GM12892 (cell line): ENCODE measurements at regions not wholly inside any gene's neighbourhood (a gene's known extent, or its start where the extent isn't known, plus 50 kb on each side); places are given as distances from the start of the nearest gene placed in this dataset.
A peak's percentile ranks its signal among the peaks of the same experiment; 100 is the strongest.
"Not testable (repeated sequence)": the region's sequence is repeated elsewhere in the genome, so short reads cannot be mapped to it uniquely, and the experiment has no call there.

Experiments
- DNase-seq: peaks from one replicate; pipeline ENCODE4 v3.0.0; 2011; ENCODE audit not compliant: insufficient read length
- FAIRE-seq: peaks from 2 replicates; lab custom pipeline; 2011; peaks lifted over from hg19 to GRCh38; lab: Jason Lieb, UNC
- POLR2A ChIP-seq: IDR thresholded peaks from 2 replicates; pipeline ENCODE4 v1.6.1; 2011; ENCODE audit warnings: low read depth, low read length, control low read depth
- POLR2AphosphoS5 ChIP-seq: IDR thresholded peaks from 2 replicates; pipeline ENCODE4 v1.6.1; 2011; ENCODE audit warnings: low read depth, low read length, control low read depth
- TAF1 ChIP-seq: IDR thresholded peaks from 2 replicates; pipeline ENCODE4 v1.6.1; 2011; ENCODE audit warnings: low read depth, mild to moderate bottlenecking, control low read depth, low read length, borderline replicate concordance

DNA sequence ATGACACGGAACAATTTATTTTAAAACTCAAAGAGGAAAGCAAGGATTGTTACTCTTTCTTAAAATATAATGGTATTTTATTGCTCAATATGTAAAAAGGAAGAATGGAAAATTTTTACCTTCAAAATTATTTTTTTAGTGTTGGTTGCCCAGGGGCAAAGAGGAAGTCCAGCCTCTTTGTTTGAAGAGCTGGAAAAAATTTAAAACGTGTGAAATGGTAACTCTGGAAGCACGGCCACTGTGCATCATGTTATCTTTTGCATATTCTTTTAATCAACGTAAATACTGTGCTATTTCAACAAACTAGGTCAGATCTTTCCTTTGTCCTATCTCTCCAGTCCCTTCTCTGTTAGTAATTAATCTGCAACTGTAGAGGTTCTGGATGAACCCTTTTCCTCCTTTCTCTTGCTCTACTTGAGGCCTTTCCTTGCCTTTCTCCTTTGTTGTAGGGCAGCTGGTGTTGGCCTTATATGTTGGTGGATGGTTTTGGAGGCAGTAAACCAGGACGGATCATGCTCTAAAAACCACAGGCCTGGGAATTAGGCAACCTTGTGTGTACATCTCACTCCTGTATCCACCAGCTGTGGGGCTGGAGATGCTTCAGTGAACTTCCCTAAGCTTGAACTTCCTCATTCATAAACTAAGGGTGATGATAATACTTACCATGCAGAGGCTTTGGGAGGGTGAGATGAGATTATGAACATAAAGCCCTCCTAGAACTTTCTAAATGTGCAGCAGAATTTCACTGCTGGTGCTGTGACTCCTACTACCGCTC, 143.3 kb downstream of the PRL start:
- FAIRE-seq (no peak), DNase-seq (no peak)
- TF ChIP-seq POLR2A (no peak), POLR2AphosphoS5 (no peak), TAF1 (no peak)

DNA sequence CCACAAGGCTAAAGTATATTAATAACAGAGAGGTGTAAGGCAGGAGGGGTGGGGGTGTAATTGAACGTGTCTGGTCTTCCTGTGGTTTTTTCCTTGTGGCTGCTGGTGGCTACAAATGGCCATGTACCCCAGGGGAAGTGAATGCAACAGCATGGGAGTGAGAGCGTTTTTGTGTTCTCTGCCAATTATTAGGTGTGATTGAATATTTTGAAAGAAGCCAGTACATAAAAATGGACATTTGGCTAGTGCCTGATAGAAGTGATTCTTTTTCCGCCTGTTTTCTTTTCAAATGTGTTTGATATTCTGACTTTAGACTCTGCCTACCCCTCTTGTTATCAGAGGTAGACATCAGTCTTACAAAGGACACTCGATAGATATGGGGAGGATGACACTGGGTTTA, 141.3 kb downstream of the PRL start:
- no peak for TF ChIP-seq TAF1
- TF ChIP-seq POLR2AphosphoS5, result no peak
- TF ChIP-seq POLR2A, result no peak
- no peak for DNase-seq
- no peak for FAIRE-seq

DNA sequence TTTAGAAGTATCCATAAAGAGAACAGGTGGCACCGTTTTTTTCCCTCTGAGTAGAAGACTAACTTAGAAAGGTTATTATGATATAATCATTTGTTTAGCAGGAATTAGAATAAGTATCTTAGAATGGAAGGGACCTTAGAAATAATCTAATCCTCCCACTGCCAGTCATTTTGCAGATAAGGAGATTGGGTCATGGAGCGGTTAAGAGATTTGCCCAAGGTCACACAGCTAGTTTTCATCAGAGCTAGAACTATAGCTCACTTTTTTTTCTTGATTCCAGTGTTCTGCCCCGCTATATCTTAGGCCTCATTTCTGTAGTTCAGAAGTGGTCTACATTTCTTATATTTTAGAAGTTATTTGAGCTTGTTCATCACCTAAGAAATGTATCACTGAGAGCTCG, 139.6 kb downstream of the PRL start:
- FAIRE-seq, result no peak
- TF ChIP-seq TAF1 (no peak), POLR2AphosphoS5 (no peak), POLR2A (no peak)
- no peak for DNase-seq

DNA sequence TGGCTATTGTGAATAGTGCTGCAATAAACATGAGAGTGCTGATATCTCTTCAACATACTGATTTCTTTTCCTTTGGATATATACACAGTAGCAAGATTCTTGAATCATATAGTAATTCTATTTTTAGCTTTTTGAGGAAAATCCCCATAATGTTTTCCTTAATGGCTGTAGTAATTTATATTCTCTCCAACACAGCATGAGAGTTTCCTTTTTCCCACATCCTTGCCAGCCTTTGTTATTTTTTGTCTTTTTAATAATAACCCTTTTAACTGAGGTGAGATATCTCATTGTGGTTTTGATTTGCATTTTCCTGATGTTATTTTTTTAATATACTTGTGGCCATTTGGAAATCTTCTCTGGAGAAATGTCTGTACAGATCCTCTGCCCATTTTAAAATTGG, 132.6 kb downstream of the PRL start:
- DNase-seq, result no peak
- TF ChIP-seq POLR2A (no peak), TAF1 (no peak), POLR2AphosphoS5 (no peak)
- no peak for FAIRE-seq

DNA sequence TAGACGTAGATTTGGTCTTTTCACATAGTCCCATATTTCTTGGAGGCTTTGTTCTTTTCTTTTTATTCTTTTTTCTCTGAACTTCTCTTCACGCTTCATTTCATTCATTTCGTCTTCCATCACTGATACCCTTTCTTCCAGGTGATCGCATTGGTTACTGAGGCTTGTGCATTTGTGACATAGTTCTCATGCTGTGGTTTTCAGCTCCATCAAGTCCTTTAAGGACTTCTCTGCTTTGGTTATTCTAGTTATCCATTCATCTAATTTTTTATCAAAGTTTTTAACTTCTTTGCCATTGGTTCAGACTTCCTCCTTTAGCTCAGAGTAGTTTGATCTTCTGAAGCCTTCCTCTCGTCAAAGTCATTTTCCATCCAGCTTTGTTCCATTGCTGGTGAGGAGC, 125.8 kb downstream of the PRL start:
- not testable (repeated sequence) for FAIRE-seq, DNase-seq

DNA sequence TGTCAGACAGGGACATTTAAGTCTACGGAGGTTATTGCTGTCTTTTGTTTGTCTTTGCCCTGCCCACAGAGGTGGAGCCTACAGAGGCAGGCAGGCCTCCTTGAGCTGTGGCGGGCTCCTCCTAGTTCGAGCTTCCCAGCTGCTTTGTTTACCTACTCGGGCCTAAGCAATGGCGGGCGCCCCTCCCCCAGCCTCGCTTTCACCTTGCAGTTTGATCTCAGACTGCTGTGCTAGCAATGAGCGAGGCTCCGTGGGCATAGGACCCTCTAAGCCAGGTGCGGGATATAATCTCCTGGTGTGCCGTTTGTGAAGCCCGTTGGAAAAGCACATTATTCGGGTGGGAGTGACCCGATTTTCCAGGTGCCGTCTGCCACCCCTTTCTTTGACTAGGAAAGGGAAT, 125.0 kb downstream of the PRL start:
- FAIRE-seq, DNase-seq: not testable (repeated sequence)

DNA sequence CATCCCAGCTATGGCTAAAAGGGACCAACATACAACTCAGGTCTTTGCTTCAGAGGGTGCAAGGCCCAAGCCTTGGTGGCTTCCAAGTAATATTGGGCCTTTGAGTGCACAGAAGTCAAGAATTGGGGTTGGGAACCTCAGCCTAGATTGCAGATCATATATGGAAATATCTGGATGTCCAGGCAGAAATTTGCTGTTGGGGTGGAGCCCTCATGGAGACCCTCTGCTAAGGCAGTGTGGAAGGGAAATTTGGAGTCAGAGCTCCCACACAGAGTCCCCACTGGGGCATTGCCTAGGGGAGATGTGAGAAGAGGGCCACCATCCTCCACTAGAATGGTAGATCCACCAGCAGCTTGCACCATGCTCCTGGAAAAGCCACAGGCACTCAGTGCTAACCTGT, 123.5 kb downstream of the PRL start:
- TF ChIP-seq POLR2AphosphoS5, result no peak
- no peak for TF ChIP-seq TAF1
- no peak for TF ChIP-seq POLR2A
- FAIRE-seq (no peak), DNase-seq (no peak)

DNA sequence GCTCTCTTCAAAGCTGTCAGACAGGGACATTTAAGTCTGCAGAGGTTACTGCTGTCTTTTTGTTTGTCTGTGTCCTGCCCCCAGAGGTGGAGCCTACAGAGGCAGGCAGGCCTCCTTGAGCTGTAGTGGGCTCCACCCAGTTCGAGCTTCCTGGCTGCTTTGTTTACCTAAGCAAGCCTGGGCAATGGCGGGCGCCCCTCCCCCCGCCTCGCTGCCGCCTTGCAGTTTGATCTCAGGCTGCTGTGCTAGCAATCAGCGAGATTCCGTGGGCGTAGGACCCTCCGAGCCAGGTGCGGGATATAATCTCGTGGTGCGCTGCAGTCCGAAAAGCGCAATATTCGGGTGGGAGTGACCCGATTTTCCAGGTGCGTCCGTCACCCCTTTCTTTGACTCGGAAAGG, 116.6 kb downstream of the PRL start:
- FAIRE-seq, DNase-seq: not testable (repeated sequence)

DNA sequence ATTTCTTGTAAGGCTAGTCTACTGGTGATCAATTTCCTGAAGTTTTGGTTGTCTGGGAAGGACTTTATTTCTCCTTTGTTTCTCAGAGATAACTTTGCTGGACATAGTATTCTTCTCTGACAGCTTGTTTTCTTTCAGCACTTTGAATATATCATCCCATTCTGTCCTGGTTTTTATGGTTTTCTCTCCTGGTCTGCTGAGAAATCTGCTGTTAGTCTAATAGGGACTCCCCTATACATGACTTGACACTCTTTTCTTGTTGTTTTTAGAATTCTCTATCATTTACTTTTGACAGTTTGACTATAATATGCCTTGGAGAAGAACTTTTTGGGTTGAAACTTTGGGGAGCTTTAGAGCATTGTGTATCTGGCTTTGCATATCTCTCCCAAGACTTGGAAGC, 112.5 kb downstream of the PRL start:
- TF ChIP-seq POLR2AphosphoS5 (no peak), POLR2A (no peak), TAF1 (no peak)
- FAIRE-seq (no peak), DNase-seq (no peak)

DNA sequence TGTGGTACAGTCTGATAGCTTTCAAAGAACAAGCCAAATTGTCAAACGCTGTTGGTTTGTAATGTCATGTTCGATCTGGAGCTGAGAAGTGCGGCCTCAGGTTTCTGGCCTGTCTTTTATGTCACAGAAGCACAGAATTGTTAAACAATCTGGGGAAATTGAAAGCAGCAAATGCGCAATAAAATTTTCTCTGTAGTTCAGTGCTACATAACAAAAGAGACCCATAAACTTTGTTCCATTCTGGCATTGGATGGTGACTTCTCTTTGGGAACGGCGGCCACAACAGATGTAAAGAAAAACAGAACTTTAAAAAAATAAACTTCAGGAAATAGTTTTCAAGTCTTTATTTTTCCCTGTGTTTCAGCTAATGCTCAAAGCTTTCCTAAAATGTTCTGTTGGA, 106.9 kb downstream of the PRL start:
- TF ChIP-seq POLR2A, result no peak
- no peak for TF ChIP-seq TAF1
- TF ChIP-seq POLR2AphosphoS5, result no peak
- DNase-seq (no peak), FAIRE-seq (no peak)

DNA sequence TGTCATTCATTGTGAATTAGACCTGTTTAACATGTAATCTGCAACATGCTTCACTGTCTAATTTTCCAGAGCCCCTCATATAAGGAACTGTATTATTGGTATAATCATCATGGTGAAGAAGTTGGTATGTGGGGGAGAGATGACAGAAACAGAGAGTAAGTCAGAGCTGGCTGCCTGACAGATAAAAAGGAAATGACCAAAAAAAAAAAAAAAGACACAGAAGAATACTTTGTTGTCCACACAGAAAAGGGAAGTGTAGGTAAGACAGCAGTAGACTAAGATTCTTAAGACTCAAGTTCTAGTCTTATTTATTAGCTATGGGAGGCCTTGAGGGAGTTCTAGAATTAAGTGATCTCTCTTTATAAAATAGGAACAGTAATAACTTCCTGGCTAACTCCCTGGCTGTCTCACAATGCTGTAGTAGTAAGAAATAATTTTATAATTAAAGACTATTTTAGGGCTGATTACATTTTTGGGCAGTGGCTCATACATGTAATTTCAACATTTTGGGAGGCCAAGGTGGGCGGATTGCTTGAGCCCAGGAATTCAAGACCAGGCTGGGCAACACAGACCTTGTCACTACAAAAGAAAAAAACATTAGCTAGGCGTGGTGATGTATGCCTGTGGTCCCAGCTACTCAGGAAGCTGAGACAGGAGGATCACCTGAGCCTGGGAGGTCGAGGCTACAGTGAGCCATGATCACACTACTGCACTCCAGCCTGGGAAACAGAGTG, 102.5 kb downstream of the PRL start:
- DNase-seq (peak; percentile 5), FAIRE-seq (no peak)
- TF ChIP-seq TAF1 (no peak), POLR2A (no peak), POLR2AphosphoS5 (no peak)

DNA sequence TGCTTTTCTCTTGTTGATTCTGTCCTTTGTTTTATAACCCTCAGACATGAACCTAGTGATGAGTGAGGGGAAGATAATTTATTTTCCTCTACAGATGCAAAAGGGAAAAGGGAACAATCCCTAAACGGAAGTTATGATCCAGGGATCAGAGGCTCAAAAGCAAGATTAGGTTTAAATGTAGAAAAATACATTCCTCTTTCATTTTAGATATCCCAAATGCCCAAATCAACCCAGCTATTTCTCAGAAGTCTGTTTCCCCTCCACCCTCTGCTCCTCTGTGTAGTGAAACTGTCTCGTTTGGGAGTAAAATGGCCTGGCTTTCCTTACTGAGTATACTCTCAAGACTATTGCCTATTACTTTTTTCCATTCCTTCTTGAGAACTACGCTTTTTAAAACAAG, 97.1 kb downstream of the PRL start:
- no peak for TF ChIP-seq POLR2AphosphoS5
- no peak for TF ChIP-seq POLR2A
- no peak for TF ChIP-seq TAF1
- no peak for FAIRE-seq
- DNase-seq, result no peak
